Muscle layer of duodenum (tissue), 2 donors: ENCODE measurements at regions not wholly inside any gene's neighbourhood (a gene's known extent, or its start where the extent isn't known, plus 50 kb on each side); places are given as distances from the start of the nearest gene placed in this dataset.

Experiments
- H3K27ac ChIP-seq: one replicate; pipeline ENCODE4 v1.7.0; 2013; ENCODE audit warnings: mild to moderate bottlenecking, low read length
- H3K27me3 ChIP-seq: one replicate; pipeline ENCODE4 v1.7.0; 2013; ENCODE audit warnings: low read depth, mild to moderate bottlenecking, control low read depth, low read length
- H3K36me3 ChIP-seq, 2 donors: one replicate each; pipeline ENCODE4 v1.7.0; 2013; ENCODE audit warnings: low read length in 2 of 2, control low read depth in 1 of 2, mild to moderate bottlenecking in 1 of 2; ENCODE audit not compliant: insufficient read depth in 2 of 2, control insufficient read depth in 1 of 2
- H3K4me1 ChIP-seq, 2 donors: one replicate each; pipeline ENCODE4 v1.7.0; 2013; ENCODE audit warnings: low read length in 2 of 2, mild to moderate bottlenecking in 2 of 2, control low read depth in 1 of 2, moderate library complexity in 1 of 2; ENCODE audit not compliant: insufficient read depth in 2 of 2, control insufficient read depth in 1 of 2
- H3K4me3 ChIP-seq, 2 donors: one replicate each; pipeline ENCODE4 v1.7.0; 2013; ENCODE audit warnings: low read length in 2 of 2, low read depth in 1 of 2, mild to moderate bottlenecking in 1 of 2
- H3K9me3 ChIP-seq, 2 donors: one replicate each; pipeline ENCODE4 v1.7.0; 2013; ENCODE audit warnings: low read length in 2 of 2, control low read depth in 1 of 2, mild to moderate bottlenecking in 1 of 2; ENCODE audit not compliant: control insufficient read depth in 1 of 2
- donor health status: healthy.

DNA sequence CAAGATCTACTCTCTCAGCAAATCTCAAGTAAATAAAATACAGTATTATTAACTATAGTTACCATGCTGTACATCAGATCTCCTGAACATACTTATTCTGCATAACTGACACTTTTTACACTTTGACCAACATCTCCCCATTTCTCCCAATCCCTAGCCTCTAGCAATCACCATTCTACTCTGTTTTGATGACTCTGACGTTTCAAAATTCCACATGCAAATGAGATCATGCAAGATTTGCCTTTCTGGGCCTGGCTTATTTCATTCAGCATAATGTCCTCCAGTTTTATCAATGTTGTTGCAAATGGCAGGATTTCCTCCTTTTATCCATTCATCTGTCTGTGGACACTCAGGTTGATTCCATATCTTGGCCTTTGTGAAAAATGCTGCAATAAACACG, 266.3 kb downstream of the RFPL4B start:
- H3K36me3 ChIP-seq, result no peaks in the 10 kb centered on the region
- H3K9me3 ChIP-seq, result peaks cover 0 to 14% of the 10 kb centered on the region in 2 donors
- no peaks in the 10 kb centered on the region for H3K4me1 ChIP-seq
- no peaks in the 10 kb centered on the region for H3K27me3 ChIP-seq
- no peak overlapping the region for H3K27ac ChIP-seq
- H3K4me3 ChIP-seq, result no peak overlapping the region

DNA sequence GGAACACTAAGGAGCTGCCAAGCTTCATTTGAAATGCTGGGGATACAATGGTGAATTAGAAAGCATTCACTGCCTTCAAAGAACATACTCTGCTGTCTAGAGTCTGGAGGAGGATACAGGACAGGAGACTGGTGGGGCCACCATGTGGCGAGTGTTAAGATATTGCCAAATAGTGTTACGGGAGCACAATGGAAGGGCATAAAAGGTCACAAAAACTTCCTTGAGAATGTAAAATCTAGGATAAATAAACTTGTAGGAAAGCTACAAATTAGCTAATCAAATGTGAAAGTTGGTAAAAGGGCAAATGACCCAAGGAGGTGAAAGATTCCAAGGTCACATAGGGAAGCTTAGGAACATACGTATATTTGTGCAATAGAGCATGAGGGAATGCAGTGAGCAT, 271.7 kb downstream of the RFPL4B start:
- H3K36me3 ChIP-seq, result no peaks in the 10 kb centered on the region

DNA sequence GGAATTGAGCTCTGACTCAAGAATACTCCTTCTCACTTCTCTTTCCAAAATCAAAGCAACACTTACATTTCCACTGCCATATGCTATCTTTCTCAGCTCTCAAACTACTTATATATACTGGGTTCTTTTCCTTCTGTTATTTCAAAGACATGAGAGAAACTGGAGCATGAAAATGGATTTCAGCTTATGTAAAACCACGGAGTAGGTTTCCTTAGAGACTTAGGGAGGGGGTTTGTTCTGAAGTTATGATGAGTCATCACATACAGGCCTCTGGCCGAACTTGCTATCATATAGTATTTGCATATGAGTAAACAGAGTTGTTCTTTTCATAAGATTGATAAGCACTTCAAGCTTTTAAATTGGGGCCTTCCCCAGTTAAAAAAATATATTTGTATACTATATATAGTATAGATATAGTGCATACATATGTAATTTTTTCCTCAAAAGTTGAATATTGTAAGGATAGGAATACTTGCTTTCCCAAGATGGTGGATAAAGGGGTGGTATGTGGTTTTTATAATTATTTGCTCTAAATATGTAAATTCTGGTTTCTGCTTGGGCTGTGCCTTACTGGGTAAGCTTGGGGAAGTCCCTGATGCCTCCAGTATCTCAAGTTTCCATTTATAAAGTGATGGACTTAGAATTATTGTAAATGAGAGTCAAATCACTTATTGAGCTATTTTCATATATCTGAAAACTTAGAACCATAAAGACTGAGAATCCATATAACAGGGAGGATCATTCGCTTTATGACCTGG, 273.9 kb downstream of the RFPL4B start:
- Histone ChIP-seq H3K36me3 (no peaks in the 10 kb centered on the region), H3K9me3 (no peaks in the 10 kb centered on the region), H3K4me3 (no peak overlapping the region), H3K4me1 (no peaks in the 10 kb centered on the region), H3K27me3 (no peaks in the 10 kb centered on the region), H3K27ac (no peak overlapping the region)

More for the DNA sequence above, 271.7 kb downstream of the RFPL4B start:
- Histone ChIP-seq H3K4me3 (no peak overlapping the region), H3K4me1 (no peaks in the 10 kb centered on the region), H3K27me3 (no peaks in the 10 kb centered on the region), H3K27ac (no peak overlapping the region), H3K9me3 (no peaks in the 10 kb centered on the region)

DNA sequence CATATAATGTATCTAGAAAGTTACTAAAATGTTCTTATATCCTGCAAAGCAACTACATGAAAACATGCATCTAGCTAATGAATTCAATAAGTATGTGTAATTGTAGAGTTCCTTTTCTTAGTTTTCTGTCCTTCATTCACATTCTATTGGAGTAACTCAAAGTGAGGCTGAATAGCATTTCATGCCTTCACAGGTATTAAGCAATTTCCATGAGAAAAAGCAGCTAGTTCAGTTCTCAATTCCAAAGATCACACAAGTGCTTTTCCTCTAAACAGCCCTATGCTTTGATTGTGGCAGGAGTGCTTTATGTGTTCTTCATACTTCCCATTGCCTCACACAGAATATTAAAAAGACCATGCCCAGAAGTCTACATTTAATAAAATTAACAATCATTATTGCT, 274.9 kb downstream of the RFPL4B start:
- no peaks in the 10 kb centered on the region for H3K36me3 ChIP-seq
- H3K4me1 ChIP-seq, result no peaks in the 10 kb centered on the region

DNA sequence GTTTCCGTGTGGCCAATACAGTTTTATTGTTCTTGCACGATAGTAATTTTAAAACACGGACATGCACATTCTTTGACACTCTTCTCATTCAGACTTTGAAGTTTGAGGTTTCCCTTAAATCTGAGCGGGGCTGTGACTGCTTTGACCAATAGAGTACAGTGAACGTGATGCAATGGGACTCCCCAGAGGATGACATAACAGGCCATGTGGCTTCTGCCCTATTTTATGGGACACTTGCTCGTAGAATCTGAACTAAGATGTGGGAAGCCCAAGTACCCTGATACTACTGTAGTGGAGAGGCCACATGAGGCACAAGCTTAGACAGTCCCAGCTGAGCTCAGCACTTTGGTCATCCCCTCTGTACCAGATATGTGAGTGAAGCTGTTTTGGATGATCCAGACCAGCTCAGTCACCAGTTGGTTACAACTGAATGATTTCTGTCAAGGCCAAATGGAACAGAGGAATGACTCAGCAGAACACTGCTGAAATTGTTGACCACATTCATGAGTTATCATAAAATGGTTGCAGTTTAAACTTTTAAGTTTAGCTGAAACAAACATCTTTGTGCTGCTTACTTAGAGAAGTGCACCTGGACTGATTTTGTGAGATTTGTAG, 279.4 kb downstream of the RFPL4B start:
- no peaks in the 10 kb centered on the region for H3K4me1 ChIP-seq
- no peak overlapping the region for H3K4me3 ChIP-seq
- H3K9me3 ChIP-seq, result no peaks in the 10 kb centered on the region
- H3K27me3 ChIP-seq, result no peaks in the 10 kb centered on the region
- no peak overlapping the region for H3K27ac ChIP-seq
- no peaks in the 10 kb centered on the region for H3K36me3 ChIP-seq

More for the DNA sequence above, 274.9 kb downstream of the RFPL4B start:
- H3K9me3 ChIP-seq, result no peaks in the 10 kb centered on the region
- no peaks in the 10 kb centered on the region for H3K27me3 ChIP-seq
- H3K4me3 ChIP-seq, result no peak overlapping the region
- H3K27ac ChIP-seq, result no peak overlapping the region

DNA sequence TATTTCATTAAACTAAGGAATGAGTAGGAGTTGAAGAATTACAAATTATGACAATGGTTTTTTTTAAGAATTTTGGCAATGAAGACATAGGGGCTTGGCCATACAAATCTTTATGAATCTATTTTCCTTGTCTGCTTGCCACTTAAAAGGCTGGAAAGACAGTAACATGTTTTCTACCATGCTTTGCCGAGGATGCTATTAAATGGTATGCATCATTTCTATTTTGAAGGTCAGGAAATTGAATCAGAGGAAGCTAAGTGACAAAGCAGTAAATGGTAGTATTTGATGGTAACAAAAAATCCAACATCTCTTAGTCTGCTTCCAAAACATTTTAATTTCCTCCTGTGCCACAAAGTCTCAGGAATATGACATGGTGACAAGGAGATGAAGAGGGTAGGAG, 287.2 kb downstream of the RFPL4B start:
- Histone ChIP-seq H3K36me3 (no peaks in the 10 kb centered on the region), H3K27ac (no peak overlapping the region), H3K4me3 (no peak overlapping the region), H3K9me3 (no peaks in the 10 kb centered on the region), H3K27me3 (no peaks in the 10 kb centered on the region), H3K4me1 (no peaks in the 10 kb centered on the region)

DNA sequence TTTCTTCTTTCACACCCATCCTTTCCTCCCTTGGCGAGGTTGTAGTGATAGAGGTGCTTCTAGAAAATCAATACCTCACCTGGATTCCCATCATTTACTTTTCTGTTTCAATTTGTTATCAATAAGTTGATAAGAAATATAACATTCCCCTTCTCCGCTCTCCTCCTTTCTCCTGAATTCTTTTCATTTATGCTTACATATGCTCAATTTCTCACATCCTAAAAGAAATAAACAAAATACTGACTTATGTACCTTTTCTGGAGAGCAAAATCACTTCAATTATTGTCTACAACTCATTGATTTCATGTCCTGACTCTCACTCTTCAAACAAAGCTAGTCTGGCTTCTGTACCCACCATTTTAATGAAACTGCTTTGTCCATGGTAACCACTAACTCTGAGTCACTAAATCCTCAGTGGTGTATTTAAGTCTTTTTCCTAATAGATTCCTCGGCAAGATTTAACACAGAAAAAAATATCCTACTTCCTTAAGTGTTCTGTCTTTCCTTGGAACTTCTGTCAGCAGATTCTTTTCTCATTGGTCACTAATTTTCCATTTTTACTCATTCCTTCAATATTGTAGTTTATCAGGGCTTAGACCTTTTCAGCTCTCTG, 289.6 kb downstream of the RFPL4B start:
- no peaks in the 10 kb centered on the region for H3K36me3 ChIP-seq
- no peak overlapping the region for H3K27ac ChIP-seq
- H3K4me3 ChIP-seq, result no peak overlapping the region
- H3K27me3 ChIP-seq, result no peaks in the 10 kb centered on the region
- H3K9me3 ChIP-seq, result no peaks in the 10 kb centered on the region
- no peaks in the 10 kb centered on the region for H3K4me1 ChIP-seq

DNA sequence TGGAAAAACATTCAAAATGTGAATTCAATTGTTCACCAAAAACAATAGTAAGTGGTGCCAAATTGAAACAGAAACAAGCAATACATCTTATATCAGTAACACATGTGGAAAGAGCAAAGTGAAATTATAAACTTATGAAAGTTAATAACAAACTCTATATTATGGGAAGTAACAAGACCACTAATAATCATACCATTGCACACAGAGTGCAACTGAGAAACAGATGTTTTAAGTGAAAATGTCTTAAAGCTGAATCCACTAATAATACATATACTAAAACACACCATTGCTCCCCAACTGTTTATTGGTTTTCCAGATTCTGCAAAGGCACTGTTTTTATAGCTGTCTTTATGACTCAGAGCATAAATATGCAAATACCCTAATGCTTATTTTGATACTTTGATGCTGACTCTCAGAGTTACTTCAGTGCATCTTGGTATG, 292.3 kb downstream of the RFPL4B start:
- H3K36me3 ChIP-seq, result no peaks in the 10 kb centered on the region
- no peak overlapping the region for H3K4me3 ChIP-seq
- H3K27ac ChIP-seq, result no peak overlapping the region
- H3K9me3 ChIP-seq, result no peaks in the 10 kb centered on the region
- H3K27me3 ChIP-seq, result no peaks in the 10 kb centered on the region
- H3K4me1 ChIP-seq, result no peaks in the 10 kb centered on the region

DNA sequence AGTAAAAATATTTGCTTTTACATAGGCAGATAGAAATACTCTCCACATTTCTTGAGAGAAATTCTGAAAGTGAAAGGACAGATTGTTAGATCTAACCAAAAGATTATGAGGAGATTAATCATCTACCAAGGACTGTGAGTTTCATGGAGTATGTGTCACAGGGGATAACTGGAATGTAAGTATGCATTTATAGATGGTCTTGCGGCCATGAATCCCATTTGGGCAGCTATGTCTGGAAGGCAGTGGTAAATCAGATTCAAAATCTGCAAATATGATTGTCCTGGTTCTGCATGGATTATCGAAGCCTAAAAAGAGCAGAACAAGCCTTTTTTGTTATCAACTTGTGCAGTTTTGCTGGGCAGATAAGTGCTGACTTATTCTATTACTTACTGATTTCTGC, 293.8 kb downstream of the RFPL4B start:
- Histone ChIP-seq H3K4me1 (no peaks in the 10 kb centered on the region), H3K27me3 (no peaks in the 10 kb centered on the region), H3K9me3 (no peaks in the 10 kb centered on the region), H3K4me3 (no peak overlapping the region), H3K36me3 (no peaks in the 10 kb centered on the region), H3K27ac (no peak overlapping the region)

DNA sequence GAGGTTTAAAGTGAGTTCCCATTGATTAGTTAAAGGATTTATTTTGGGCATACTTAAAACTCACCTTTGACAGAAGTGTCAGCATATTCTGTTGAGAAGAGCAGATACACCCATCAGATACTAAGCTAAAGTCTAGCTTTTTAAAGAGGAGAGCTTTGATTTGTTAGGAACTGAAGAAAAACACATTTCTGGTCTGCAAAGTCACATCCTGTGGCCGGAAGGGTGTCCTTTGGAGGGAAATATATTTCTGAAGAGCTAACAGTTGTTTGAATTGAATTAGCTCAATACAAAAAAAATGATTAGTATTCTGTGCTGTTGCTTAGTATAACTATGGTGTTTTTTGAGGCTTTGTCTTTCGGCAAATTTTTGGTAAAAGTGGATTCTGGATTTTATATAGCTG, 302.7 kb downstream of the RFPL4B start:
- Histone ChIP-seq H3K9me3 (no peaks in the 10 kb centered on the region), H3K36me3 (no peaks in the 10 kb centered on the region), H3K4me1 (no peaks in the 10 kb centered on the region), H3K27ac (no peak overlapping the region), H3K4me3 (no peak overlapping the region), H3K27me3 (no peaks in the 10 kb centered on the region)

DNA sequence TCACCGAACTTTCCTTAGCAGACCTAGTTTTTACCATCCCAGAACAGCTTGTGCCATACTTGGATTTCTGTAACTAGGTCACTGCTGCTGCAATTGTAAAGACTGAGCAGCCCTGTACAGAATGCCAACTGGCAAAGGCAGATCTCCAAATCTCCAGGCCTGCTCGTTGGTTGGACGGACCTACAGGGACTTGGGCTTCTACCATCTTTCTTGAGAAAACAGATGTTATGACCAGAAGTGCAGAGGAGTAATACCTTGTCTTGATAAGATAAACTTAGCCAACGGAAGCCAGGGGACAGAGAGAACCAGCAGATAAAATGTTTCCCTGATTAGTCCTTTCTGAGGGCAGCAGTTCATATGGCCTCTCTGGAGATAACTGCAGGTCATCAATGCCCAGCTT, 304.1 kb downstream of the RFPL4B start:
- H3K4me1 ChIP-seq, result no peaks in the 10 kb centered on the region
- no peak overlapping the region for H3K4me3 ChIP-seq
- no peak overlapping the region for H3K27ac ChIP-seq
- no peaks in the 10 kb centered on the region for H3K27me3 ChIP-seq
- H3K9me3 ChIP-seq, result no peaks in the 10 kb centered on the region
- no peaks in the 10 kb centered on the region for H3K36me3 ChIP-seq
